Keratinocyte (primary cell): ENCODE measurements at regions not wholly inside any gene's neighbourhood (a gene's known extent, or its start where the extent isn't known, plus 50 kb on each side); places are given as distances from the start of the nearest gene placed in this dataset.

Experiments
- DNase-seq: peaks from one replicate; pipeline ENCODE4 v3.0.0-alpha.2; 2011; ENCODE audit warnings: low read depth, missing footprints, low spot score
- FAIRE-seq: peaks from 2 replicates; lab custom pipeline; 2011; peaks lifted over from hg19 to GRCh38; lab: Jason Lieb, UNC
- H2AFZ ChIP-seq: 2 replicates; pipeline ENCODE4 v1.6.0; 2012; ENCODE audit warnings: low read length, control low read depth, inconsistent platforms; ENCODE audit not compliant: control insufficient read depth
- H3K27ac ChIP-seq: 2 replicates; pipeline ENCODE4 v1.5.1; 2011; ENCODE audit warnings: low read length; ENCODE audit not compliant: control insufficient read depth, insufficient read depth
- H3K27me3 ChIP-seq: 3 replicates; pipeline ENCODE4 v1.6.0; 2011; ENCODE audit warnings: low read length; ENCODE audit not compliant: control insufficient read depth, insufficient read depth; ENCODE audit errors: extremely low read depth
- H3K36me3 ChIP-seq, 2 experiments: 2 replicates in 1 of 2; 3 replicates in 1 of 2; pipeline ENCODE4 v1.5.1; 2011; ENCODE audit warnings: low read length in 2 of 2, mild to moderate bottlenecking in 1 of 2; ENCODE audit not compliant: control insufficient read depth in 2 of 2, insufficient read depth in 2 of 2; ENCODE audit errors: extremely low read depth in 1 of 2
- H3K4me1 ChIP-seq: 3 replicates; pipeline ENCODE4 v1.5.1; 2011; ENCODE audit warnings: low read length; ENCODE audit not compliant: control insufficient read depth, insufficient read depth; ENCODE audit errors: extremely low read depth
- H3K4me2 ChIP-seq: 3 replicates; pipeline ENCODE4 v1.6.0; 2011; ENCODE audit warnings: low read depth, low read length; ENCODE audit not compliant: control insufficient read depth, insufficient read depth; ENCODE audit errors: extremely low read depth
- H3K4me3 ChIP-seq, 3 experiments: fragments of 200-600 bp in 1 of 3; sonication (generic) in 1 of 3; 2 replicates in 2 of 3; 3 replicates in 1 of 3; pipeline ENCODE4 v1.5.1; 2011 to 2016; ENCODE audit warnings: low read length in 3 of 3, mild to moderate bottlenecking in 3 of 3, control low read depth in 2 of 3, inconsistent platforms in 1 of 3, low read depth in 1 of 3, mixed read lengths in 1 of 3, mixed run types in 1 of 3, moderate library complexity in 1 of 3; ENCODE audit not compliant: control insufficient read depth in 2 of 3, insufficient read depth in 2 of 3; ENCODE audit errors: extremely low read depth in 1 of 3
- H3K79me2 ChIP-seq: 2 replicates; pipeline ENCODE4 v1.6.0; 2012; ENCODE audit warnings: low read length; ENCODE audit not compliant: control insufficient read depth, insufficient read depth
- H3K9ac ChIP-seq: 3 replicates; pipeline ENCODE4 v1.6.0; 2011; ENCODE audit warnings: low read length; ENCODE audit not compliant: control insufficient read depth, insufficient read depth; ENCODE audit errors: extremely low read depth
- H3K9me1 ChIP-seq: 3 replicates; pipeline ENCODE4 v1.6.0; 2011; ENCODE audit warnings: low read length; ENCODE audit not compliant: control insufficient read depth, insufficient read depth; ENCODE audit errors: extremely low read depth
- H3K9me3 ChIP-seq: 2 replicates; pipeline ENCODE4 v1.5.1; 2012; ENCODE audit warnings: low read depth, low read length; ENCODE audit not compliant: control insufficient read depth
- H4K20me1 ChIP-seq: 3 replicates; pipeline ENCODE4 v1.6.0; 2011; ENCODE audit warnings: low read length; ENCODE audit not compliant: control insufficient read depth, insufficient read depth; ENCODE audit errors: extremely low read depth
- CTCF ChIP-seq, 3 experiments: IDR thresholded peaks in 1 of 3; conservative IDR thresholded peaks in 1 of 3; optimal IDR thresholded peaks in 1 of 3; 2 replicates in 2 of 3; 3 replicates in 1 of 3; pipeline versions ENCODE3 to v1.5.1; 2011; ENCODE audit warnings: low read length in 3 of 3, mild to moderate bottlenecking in 3 of 3, moderate library complexity in 2 of 3, control low read depth in 1 of 3, inconsistent platforms in 1 of 3; ENCODE audit not compliant: insufficient read depth in 2 of 3; ENCODE audit errors: extremely low read depth in 1 of 3
- EZH2 ChIP-seq: IDR thresholded peaks from one replicate; pipeline ENCODE4 v1.6.1; 2012; ENCODE audit warnings: inconsistent platforms, mild to moderate bottlenecking, low read length, moderate library complexity
- dilution Hi-C: fragments of 300-500 bp; cut with MboI; formaldehyde crosslinking; loops from one replicate; pipeline ENCODE4 v1.7.0; 2020; ENCODE audit warnings: low sequenced_read_pairs; ENCODE audit not compliant: extremely low pct_ligation_motif_present

GRCh38 chr7:51778121-51778520, 461.5 kb upstream of the COBL start:
- no peaks in the 10 kb centered on the region for H3K9me3 ChIP-seq
- H3K79me2 ChIP-seq: no peaks in the 10 kb centered on the region
- H3K36me3 ChIP-seq: no peaks in the 10 kb centered on the region
- no peaks in the 10 kb centered on the region for H4K20me1 ChIP-seq
- H3K9me1 ChIP-seq: no peaks in the 10 kb centered on the region
- H3K4me1 ChIP-seq: no peaks in the 10 kb centered on the region
- H3K4me2 ChIP-seq: no peak overlapping the region
- no peak overlapping the region for H2AFZ ChIP-seq
- DNase-seq (no peak), FAIRE-seq (no peak)
- no peak overlapping the region for H3K27ac ChIP-seq
- dilution Hi-C loops: no loop called here
- no peak overlapping the region for H3K4me3 ChIP-seq
- TF ChIP-seq CTCF (optimal IDR thresholded peaks at IDR 0.05 in 1 of 3, IDR thresholded peaks at IDR 0.05 in 1 of 3, conservative IDR thresholded peaks at IDR 0.05 in 1 of 3; ENCODE audit: extremely low read depth in 1 of 3, insufficient read depth in 2 of 3, low read length in 3 of 3) (no peak), EZH2 (no peak)
- H3K27me3 ChIP-seq: no peaks in the 10 kb centered on the region
- no peak overlapping the region for H3K9ac ChIP-seq

- no peak overlapping the region for H3K9ac ChIP-seq
- no peak overlapping the region for H3K4me3 ChIP-seq
- no peak overlapping the region for H2AFZ ChIP-seq
- H3K27ac ChIP-seq: no peak overlapping the region
- no peaks in the 10 kb centered on the region for H3K9me1 ChIP-seq
- dilution Hi-C loops: no loop called here
- no peaks in the 10 kb centered on the region for H3K9me3 ChIP-seq
- DNase-seq (no peak), FAIRE-seq (no peak)
- no peak overlapping the region for H3K4me2 ChIP-seq
- no peaks in the 10 kb centered on the region for H3K4me1 ChIP-seq
- H3K27me3 ChIP-seq: no peaks in the 10 kb centered on the region
- no peaks in the 10 kb centered on the region for H3K79me2 ChIP-seq
- no peaks in the 10 kb centered on the region for H4K20me1 ChIP-seq
- no peaks in the 10 kb centered on the region for H3K36me3 ChIP-seq
- no peak for TF ChIP-seq EZH2
- no peak for TF ChIP-seq CTCF (optimal IDR thresholded peaks at IDR 0.05 in 1 of 3, IDR thresholded peaks at IDR 0.05 in 1 of 3, conservative IDR thresholded peaks at IDR 0.05 in 1 of 3; ENCODE audit: extremely low read depth in 1 of 3, insufficient read depth in 2 of 3, low read length in 3 of 3)
Observed at GRCh38 chr7:51774178-51774577, 457.6 kb upstream of the COBL start.
